PC-3 (cell line): ENCODE measurements at regions not wholly inside any gene's neighbourhood (a gene's known extent, or its start where the extent isn't known, plus 50 kb on each side); places are given as distances from the start of the nearest gene placed in this dataset.

Experiments
- ATAC-seq: fragments of 200-7000 bp; cut with Tn5 transposase; 2 replicates; pipeline ENCODE4 v1.9.1; 2020; ENCODE audit warnings: mild to moderate bottlenecking, moderate library complexity
- BruUV-seq: library from RNA; stranded (reverse); fragments of 400-500 nt; replicated peaks from 2 replicates; lab custom pipeline; 2021; lab: Mats Ljungman, UMichigan
- CTCF ChIA-PET: fragments of 300-600 bp; sonication (Branson Sonifier 250); formaldehyde crosslinking; loops from one replicate; lab custom pipeline; 2022; ENCODE audit warnings: antibody characterized with exemption; lab: Charles Lee
- POLR2A ChIA-PET: fragments of 300-600 bp; sonication (Branson Sonifier 250); formaldehyde crosslinking; loops from one replicate; lab custom pipeline; 2022; ENCODE audit warnings: antibody characterized with exemption; ENCODE audit not compliant: unreplicated experiment; lab: Charles Lee
- DNase-seq: peaks from one replicate; pipeline ENCODE4 v3.0.0-alpha.2; 2015
- H2AFZ ChIP-seq: fragments of 300-600 bp; sonication (generic); 2 replicates; pipeline ENCODE4 v1.6.0; 2016; ENCODE audit warnings: antibody characterized with exemption, low read length
- H3F3A ChIP-seq: fragments of 300-600 bp; sonication (generic); one replicate; pipeline ENCODE4 v1.6.0; 2017; ENCODE audit warnings: antibody characterized with exemption, low read length, control low read depth, mild to moderate bottlenecking; ENCODE audit not compliant: unreplicated experiment
- H3K27ac ChIP-seq: fragments of 300-600 bp; sonication (generic); 2 replicates; pipeline ENCODE4 v1.5.1; 2016; ENCODE audit warnings: mild to moderate bottlenecking, low read length
- H3K27me3 ChIP-seq: fragments of 300-600 bp; sonication (generic); 2 replicates; pipeline ENCODE4 v1.6.1; 2016; ENCODE audit warnings: low read length, mixed read lengths
- H3K36me3 ChIP-seq: fragments of 300-600 bp; sonication (generic); 2 replicates; pipeline ENCODE4 v1.6.1; 2016; ENCODE audit warnings: low read depth, mixed run types, low read length, mixed read lengths
- H3K4me1 ChIP-seq: fragments of 300-600 bp; sonication (generic); 2 replicates; pipeline ENCODE4 v1.5.1; 2016; ENCODE audit warnings: low read length; ENCODE audit not compliant: insufficient read depth
- H3K4me2 ChIP-seq: fragments of 300-600 bp; sonication (generic); 2 replicates; pipeline ENCODE4 v1.6.0; 2016; ENCODE audit warnings: low read length
- H3K4me3 ChIP-seq: fragments of 300-600 bp; sonication (generic); 2 replicates; pipeline ENCODE4 v1.5.1; 2016; ENCODE audit warnings: mild to moderate bottlenecking, low read length, mixed read lengths
- H3K79me2 ChIP-seq: fragments of 300-600 bp; sonication (generic); 2 replicates; pipeline ENCODE4 v1.6.1; 2017; ENCODE audit warnings: low read length, mixed read lengths
- H3K9ac ChIP-seq: fragments of 300-600 bp; sonication (generic); 2 replicates; pipeline ENCODE4 v1.6.0; 2016; ENCODE audit warnings: mild to moderate bottlenecking, low read length
- H3K9me2 ChIP-seq: fragments of 300-600 bp; sonication (generic); replicated peaks from 2 replicates; pipeline ENCODE4 v1.6.1; 2016; ENCODE audit warnings: mixed run types, low read length, mixed read lengths
- H3K9me3 ChIP-seq: fragments of 300-600 bp; sonication (generic); 2 replicates; pipeline ENCODE4 v1.6.1; 2016; ENCODE audit warnings: low read length, mixed read lengths
- H4K20me1 ChIP-seq: fragments of 300-600 bp; sonication (generic); 2 replicates; pipeline ENCODE4 v1.6.1; 2016; ENCODE audit warnings: low read length, mixed read lengths
- EZH2 ChIP-seq: fragments of 300-600 bp; sonication (generic); IDR thresholded peaks from one replicate; pipeline ENCODE4 v1.6.1; 2017; ENCODE audit warnings: antibody characterized with exemption, mild to moderate bottlenecking, low read length; ENCODE audit not compliant: unreplicated experiment
- EZH2phosphoT487 ChIP-seq: fragments of 300-600 bp; sonication (generic); IDR thresholded peaks from 2 replicates; pipeline ENCODE4 v1.6.1; 2018; ENCODE audit warnings: mild to moderate bottlenecking, antibody characterized with exemption, low read length, borderline replicate concordance
- intact Hi-C: fragments of 100-400 bp; cut with micrococcal nuclease; formaldehyde crosslinking; loops from 2 replicates; pipeline ENCODE4 v1.9.0; 2023
- TF ChIP-seq, protein P1 (sequence below): fragments of 300-600 bp; sonication (generic); conservative IDR thresholded peaks from 2 replicates; pipeline ENCODE4 v1.5.1; 2017; ENCODE audit warnings: antibody characterized with exemption, low read depth, mild to moderate bottlenecking, low read length

- Histone ChIP-seq H3K36me3 (no peaks in the 10 kb centered on the region), H3K9me2 (no peaks in the 10 kb centered on the region), H3K4me3 (no peak overlapping the region), H3F3A (no peaks in the 10 kb centered on the region), H4K20me1 (no peaks in the 10 kb centered on the region), H3K4me1 (no peaks in the 10 kb centered on the region), H3K27me3 (no peaks in the 10 kb centered on the region), H3K4me2 (no peak overlapping the region), H2AFZ (no peak overlapping the region), H3K27ac (no peak overlapping the region), H3K79me2 (no peaks in the 10 kb centered on the region), H3K9me3 (no peaks in the 10 kb centered on the region), H3K9ac (no peak overlapping the region)
- CTCF ChIA-PET = no interaction called here
- TF ChIP-seq, protein P1, sequence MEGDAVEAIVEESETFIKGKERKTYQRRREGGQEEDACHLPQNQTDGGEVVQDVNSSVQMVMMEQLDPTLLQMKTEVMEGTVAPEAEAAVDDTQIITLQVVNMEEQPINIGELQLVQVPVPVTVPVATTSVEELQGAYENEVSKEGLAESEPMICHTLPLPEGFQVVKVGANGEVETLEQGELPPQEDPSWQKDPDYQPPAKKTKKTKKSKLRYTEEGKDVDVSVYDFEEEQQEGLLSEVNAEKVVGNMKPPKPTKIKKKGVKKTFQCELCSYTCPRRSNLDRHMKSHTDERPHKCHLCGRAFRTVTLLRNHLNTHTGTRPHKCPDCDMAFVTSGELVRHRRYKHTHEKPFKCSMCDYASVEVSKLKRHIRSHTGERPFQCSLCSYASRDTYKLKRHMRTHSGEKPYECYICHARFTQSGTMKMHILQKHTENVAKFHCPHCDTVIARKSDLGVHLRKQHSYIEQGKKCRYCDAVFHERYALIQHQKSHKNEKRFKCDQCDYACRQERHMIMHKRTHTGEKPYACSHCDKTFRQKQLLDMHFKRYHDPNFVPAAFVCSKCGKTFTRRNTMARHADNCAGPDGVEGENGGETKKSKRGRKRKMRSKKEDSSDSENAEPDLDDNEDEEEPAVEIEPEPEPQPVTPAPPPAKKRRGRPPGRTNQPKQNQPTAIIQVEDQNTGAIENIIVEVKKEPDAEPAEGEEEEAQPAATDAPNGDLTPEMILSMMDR = no peak
- TF ChIP-seq EZH2phosphoT487 (no peak), EZH2 (no peak)
- POLR2A ChIA-PET = no interaction called here
- DNase-seq = no peak
- intact Hi-C loops = no loop called here
- no peak for ATAC-seq
- BruUV-seq = no TSS peak
These were observed 465.1 kb upstream of the FAT1 start for GRCh38 chr4:187188741-187189140.

DNA sequence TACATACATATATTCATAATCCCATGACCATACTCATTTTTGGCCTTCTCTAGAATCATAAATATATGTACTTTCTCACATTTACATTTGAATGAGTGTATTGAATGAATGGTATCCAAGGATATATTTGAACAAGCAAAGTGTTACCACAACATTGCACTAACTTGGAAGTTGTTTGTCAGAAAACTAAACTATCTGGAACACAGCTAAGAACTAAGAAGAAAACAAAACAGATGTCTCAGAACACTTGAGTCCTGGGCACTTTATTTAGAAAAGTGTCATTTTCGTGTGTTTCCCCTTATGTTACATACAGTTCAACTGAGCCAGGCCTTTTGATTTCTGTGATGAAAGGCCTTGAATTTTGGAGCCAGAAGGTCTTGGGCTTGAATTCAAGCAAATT is 466.7 kb upstream of the FAT1 start:
- ATAC-seq = no peak
- H3K27ac ChIP-seq = no peak overlapping the region
- H3K9me3 ChIP-seq = no peaks in the 10 kb centered on the region
- no peaks in the 10 kb centered on the region for H3K27me3 ChIP-seq
- no peak for TF ChIP-seq EZH2phosphoT487
- TF ChIP-seq, protein P1 = no peak
- no peak for TF ChIP-seq EZH2
- BruUV-seq = no TSS peak
- no peak overlapping the region for H3K4me2 ChIP-seq
- H3K9me2 ChIP-seq = no peaks in the 10 kb centered on the region
- intact Hi-C loops = no loop called here
- POLR2A ChIA-PET = no interaction called here
- DNase-seq = no peak
- H3K4me3 ChIP-seq = no peak overlapping the region
- H3F3A ChIP-seq = no peaks in the 10 kb centered on the region
- H2AFZ ChIP-seq = no peak overlapping the region
- CTCF ChIA-PET = no interaction called here
- no peak overlapping the region for H3K9ac ChIP-seq
- H3K4me1 ChIP-seq = no peaks in the 10 kb centered on the region
- H3K79me2 ChIP-seq = no peaks in the 10 kb centered on the region
- H4K20me1 ChIP-seq = no peaks in the 10 kb centered on the region
- no peaks in the 10 kb centered on the region for H3K36me3 ChIP-seq

- Histone ChIP-seq H3F3A (no peaks in the 10 kb centered on the region), H4K20me1 (no peaks in the 10 kb centered on the region), H3K79me2 (no peaks in the 10 kb centered on the region), H3K4me3 (no peak overlapping the region), H3K9ac (no peak overlapping the region), H3K27ac (no peak overlapping the region), H3K4me1 (no peaks in the 10 kb centered on the region), H3K4me2 (no peak overlapping the region), H3K9me2 (no peaks in the 10 kb centered on the region), H3K27me3 (no peaks in the 10 kb centered on the region), H3K36me3 (no peaks in the 10 kb centered on the region), H2AFZ (no peak overlapping the region), H3K9me3 (no peaks in the 10 kb centered on the region)
- POLR2A ChIA-PET = no interaction called here
- no peak for ATAC-seq
- DNase-seq = no peak
- intact Hi-C loops = no loop called here
- CTCF ChIA-PET = no interaction called here
- TF ChIP-seq, protein P1 = no peak
- TF ChIP-seq EZH2phosphoT487 (no peak), EZH2 (no peak)
- BruUV-seq = no TSS peak
These were observed 468.0 kb upstream of the FAT1 start for GRCh38 chr4:187191676-187192075.
